Right lobe of liver (tissue), 6 donors: ENCODE measurements at regions not wholly inside any gene's neighbourhood (a gene's known extent, or its start where the extent isn't known, plus 50 kb on each side); places are given as distances from the start of the nearest gene placed in this dataset.

Experiments used
- ATAC-seq, 4 donors: fragments of 200-7000 bp; cut with Tn5 transposase; one replicate each; pipeline ENCODE4 v1.9.1; 2020; ENCODE audit warnings: mild to moderate bottlenecking in 4 of 4, moderate library complexity in 4 of 4
- DNase-seq, 3 donors: peaks; one replicate each; pipeline ENCODE4 v3.0.0-alpha.2; 2020
- H3K27ac ChIP-seq, 3 donors: fragments of 200-600 bp; one replicate each; pipeline ENCODE4 v1.8.0; 2022
- H3K27me3 ChIP-seq, 2 donors: fragments of 200-600 bp; one replicate each; pipeline ENCODE4 v1.8.0; 2022
- H3K36me3 ChIP-seq, 4 donors: fragments of 200-600 bp; sonication (generic) in 1 of 4; one replicate each; pipeline versions ENCODE4 v1.5.1 to v1.8.0; 2017 to 2022; ENCODE audit warnings: control low read depth in 1 of 4
- H3K4me1 ChIP-seq, 4 donors: fragments of 200-600 bp; sonication (generic) in 1 of 4; one replicate each; pipeline versions ENCODE4 v1.5.1 to v1.8.0; 2017 to 2022; ENCODE audit warnings: control low read depth in 1 of 4
- H3K4me3 ChIP-seq, 3 donors: fragments of 200-600 bp; one replicate each; pipeline ENCODE4 v1.8.0; 2022
- H3K9me3 ChIP-seq, 4 donors: fragments of 200-600 bp; sonication (generic) in 1 of 4; one replicate each; pipeline versions ENCODE4 v1.5.1 to v1.8.0; 2017 to 2022; ENCODE audit warnings: control low read depth in 1 of 4
- POLR2A ChIP-seq: fragments of 450-650 bp; IDR thresholded peaks from one replicate; pipeline ENCODE4 v1.6.1; 2017; ENCODE audit warnings: antibody characterized with exemption, mild to moderate bottlenecking
- WGBS: methylation state at CpG from one replicate; pipeline ENCODE4 v1.1.6; 2018; ENCODE audit warnings: low coverage, low lambda C conversion rate; ENCODE audit not compliant: insufficient coverage; ENCODE audit errors: missing lambda C conversion rate; 5-methylcytosine and 5-hydroxymethylcytosine counted together
- intact Hi-C, 2 donors: fragments of 100-400 bp; cut with DNase I; formaldehyde crosslinking; loops; one replicate each; pipeline versions ENCODE4 v1.11.2 to v1.14.1; 2022
- TF ChIP-seq, protein P1 (sequence below), 4 donors: fragments of 200-600 bp in 3 of 4; fragments of 450-650 bp in 1 of 4; IDR thresholded peaks; one replicate each; pipeline versions ENCODE4 v1.5.1 to v1.8.0; 2016 to 2022; ENCODE audit warnings: antibody characterized with exemption in 4 of 4, mild to moderate bottlenecking in 2 of 4
- donor health status: DM: no; HTN: yes; CAD: no.
- donor health status: DM: no; HTN: no; CAD: no.
- donor health status: DM: no; HTN: no; CAD: no.
- donor health status: DM: no; HTN: yes; CAD: no.
- donor health status: DM: no; HTN: yes; CAD: no.

DNA sequence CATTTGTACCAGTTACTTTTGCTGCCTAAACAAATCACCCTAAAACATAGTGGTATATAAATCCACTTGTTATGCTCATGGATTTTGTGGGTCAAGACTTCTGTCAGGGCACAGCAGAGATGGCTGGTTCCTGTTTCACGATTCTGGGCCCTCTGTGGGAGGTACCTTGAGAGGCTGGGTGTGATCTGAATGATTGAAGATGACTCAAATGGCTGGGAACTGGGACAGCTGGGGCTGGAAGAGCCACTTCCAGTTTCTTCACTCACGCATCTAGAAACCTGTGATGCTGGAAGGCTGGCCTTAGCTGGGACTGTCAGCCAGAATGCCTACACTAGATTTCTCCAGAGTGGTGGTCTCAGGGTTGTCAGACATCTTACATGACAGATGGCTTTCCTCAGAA lies 88.1 kb downstream of the KIF4B start:
- WGBS: 15% methylated on average over 1 of the region's 2 CpGs
- intact Hi-C loops: no loop called here
- Histone ChIP-seq H3K4me1 (no peaks in the 10 kb centered on the region), H3K9me3 (no peaks in the 10 kb centered on the region), H3K4me3 (no peak overlapping the region), H3K27ac (no peak overlapping the region), H3K36me3 (no peaks in the 10 kb centered on the region), H3K27me3 (no peaks in the 10 kb centered on the region)
- TF ChIP-seq POLR2A: no peak
- TF ChIP-seq, protein P1, sequence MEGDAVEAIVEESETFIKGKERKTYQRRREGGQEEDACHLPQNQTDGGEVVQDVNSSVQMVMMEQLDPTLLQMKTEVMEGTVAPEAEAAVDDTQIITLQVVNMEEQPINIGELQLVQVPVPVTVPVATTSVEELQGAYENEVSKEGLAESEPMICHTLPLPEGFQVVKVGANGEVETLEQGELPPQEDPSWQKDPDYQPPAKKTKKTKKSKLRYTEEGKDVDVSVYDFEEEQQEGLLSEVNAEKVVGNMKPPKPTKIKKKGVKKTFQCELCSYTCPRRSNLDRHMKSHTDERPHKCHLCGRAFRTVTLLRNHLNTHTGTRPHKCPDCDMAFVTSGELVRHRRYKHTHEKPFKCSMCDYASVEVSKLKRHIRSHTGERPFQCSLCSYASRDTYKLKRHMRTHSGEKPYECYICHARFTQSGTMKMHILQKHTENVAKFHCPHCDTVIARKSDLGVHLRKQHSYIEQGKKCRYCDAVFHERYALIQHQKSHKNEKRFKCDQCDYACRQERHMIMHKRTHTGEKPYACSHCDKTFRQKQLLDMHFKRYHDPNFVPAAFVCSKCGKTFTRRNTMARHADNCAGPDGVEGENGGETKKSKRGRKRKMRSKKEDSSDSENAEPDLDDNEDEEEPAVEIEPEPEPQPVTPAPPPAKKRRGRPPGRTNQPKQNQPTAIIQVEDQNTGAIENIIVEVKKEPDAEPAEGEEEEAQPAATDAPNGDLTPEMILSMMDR (IDR thresholded peaks at IDR 0.05): no peak
- DNase-seq (no peak), ATAC-seq (no peak)

DNA sequence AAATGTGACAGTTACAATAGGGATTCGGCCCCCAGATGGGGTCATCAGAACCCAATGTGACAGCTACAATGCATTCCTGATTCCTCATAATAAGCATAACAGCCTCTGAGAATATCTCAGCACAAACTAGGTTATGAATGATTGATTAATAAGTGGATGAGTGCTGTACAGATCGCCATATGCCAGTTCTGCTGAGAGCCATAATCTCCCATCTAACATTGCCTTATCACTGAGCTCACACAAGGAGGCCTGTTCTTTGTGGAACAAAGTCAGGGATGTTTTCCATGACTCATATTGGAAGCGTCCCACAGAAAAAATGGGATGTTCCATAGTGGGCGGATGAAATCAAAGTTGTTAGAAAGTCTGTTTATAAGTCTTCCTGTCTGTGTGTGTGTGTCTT lies 89.6 kb downstream of the KIF4B start:
- H3K4me3 ChIP-seq: no peak overlapping the region
- DNase-seq (no peak), ATAC-seq (no peak)
- TF ChIP-seq POLR2A: no peak
- TF ChIP-seq, protein P1 (IDR thresholded peaks at IDR 0.05): no peak
- WGBS: 73% methylated on average over 4 of the region's 4 CpGs
- no peaks in the 10 kb centered on the region for H3K27me3 ChIP-seq
- H3K9me3 ChIP-seq: no peaks in the 10 kb centered on the region
- H3K4me1 ChIP-seq: no peaks in the 10 kb centered on the region
- intact Hi-C loops: no loop called here
- H3K36me3 ChIP-seq: no peaks in the 10 kb centered on the region
- no peak overlapping the region for H3K27ac ChIP-seq

DNA sequence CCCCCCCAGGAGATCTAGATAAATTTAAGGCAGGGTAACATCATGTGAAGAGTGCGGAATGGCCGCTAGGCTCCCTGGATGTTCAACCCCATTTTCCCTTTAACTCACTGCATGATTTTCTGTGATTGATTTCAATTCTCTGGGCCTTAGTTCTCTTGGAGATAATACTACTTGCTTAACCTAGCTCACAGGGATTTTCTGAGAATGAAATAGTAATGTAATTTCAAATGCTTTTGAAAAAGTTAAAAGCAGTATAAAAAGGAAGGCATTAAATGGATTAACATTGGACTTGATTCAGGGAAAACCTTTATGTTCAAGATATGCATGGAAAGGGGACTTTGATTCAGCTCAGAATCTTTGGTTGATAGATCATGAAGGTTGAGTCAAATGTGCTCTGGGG lies 90.9 kb downstream of the KIF4B start:
- TF ChIP-seq POLR2A: no peak
- TF ChIP-seq, protein P1 (IDR thresholded peaks at IDR 0.05): no peak
- no peaks in the 10 kb centered on the region for H3K4me1 ChIP-seq

DNA sequence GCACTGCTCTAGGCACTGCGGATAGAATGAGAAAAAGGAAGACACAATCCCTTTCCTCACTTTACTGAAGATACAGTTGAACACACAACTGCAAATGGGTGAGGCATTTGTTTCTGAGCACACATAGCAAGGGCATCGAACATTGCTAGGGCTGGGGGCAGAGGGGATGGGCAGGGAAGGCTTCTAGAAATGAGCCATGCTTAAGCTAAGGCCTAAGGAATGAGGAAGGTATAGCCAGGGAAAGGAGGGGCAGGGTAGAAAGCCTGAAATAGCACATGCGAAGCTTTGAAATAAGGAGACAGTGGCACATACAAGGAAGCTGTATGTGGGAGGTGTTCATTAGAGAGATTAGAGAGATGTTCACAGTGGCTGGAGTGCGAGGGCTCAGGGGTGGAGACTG lies 92.7 kb downstream of the KIF4B start:
- WGBS: 76% methylated on average over 3 of the region's 4 CpGs
- TF ChIP-seq, protein P1 (IDR thresholded peaks at IDR 0.05): no peak
- no peak for TF ChIP-seq POLR2A
- H3K4me1 ChIP-seq: no peaks in the 10 kb centered on the region
- H3K4me3 ChIP-seq: no peak overlapping the region
- intact Hi-C loops: no loop called here
- no peaks in the 10 kb centered on the region for H3K9me3 ChIP-seq
- DNase-seq (no peak), ATAC-seq (no peak)
- H3K27ac ChIP-seq: no peak overlapping the region
- H3K27me3 ChIP-seq: no peaks in the 10 kb centered on the region
- H3K36me3 ChIP-seq: no peaks in the 10 kb centered on the region

More for the DNA sequence above, 90.9 kb downstream of the KIF4B start:
- DNase-seq (no peak), ATAC-seq (no peak)
- no peaks in the 10 kb centered on the region for H3K9me3 ChIP-seq
- H3K4me3 ChIP-seq: no peak overlapping the region
- WGBS: 54% methylated on average over 2 of the region's 2 CpGs
- H3K27ac ChIP-seq: no peak overlapping the region
- no peaks in the 10 kb centered on the region for H3K36me3 ChIP-seq
- intact Hi-C loops: no loop called here
- H3K27me3 ChIP-seq: no peaks in the 10 kb centered on the region

DNA sequence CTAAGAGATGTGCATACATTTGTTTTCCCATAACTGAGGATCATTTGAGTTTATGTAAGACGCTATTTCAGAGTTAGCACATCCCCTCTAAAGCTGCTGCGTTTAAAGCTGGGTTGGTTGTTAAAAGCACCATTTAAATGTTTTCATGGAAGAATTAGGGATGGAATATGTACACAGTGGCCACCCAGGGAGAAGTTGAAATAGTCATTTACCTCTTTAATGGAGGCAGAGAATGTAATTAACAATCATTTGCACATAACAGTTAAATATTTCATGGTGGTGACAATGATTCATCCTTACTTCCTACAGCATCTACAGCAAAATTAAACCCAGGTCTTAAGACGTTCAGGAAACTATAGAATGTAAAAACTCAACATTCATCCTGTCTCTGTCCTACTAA lies 100.3 kb downstream of the KIF4B start:
- DNase-seq (no peak), ATAC-seq (no peak)
- no peaks in the 10 kb centered on the region for H3K27me3 ChIP-seq
- intact Hi-C loops: no loop called here
- no peaks in the 10 kb centered on the region for H3K4me1 ChIP-seq
- no peaks in the 10 kb centered on the region for H3K9me3 ChIP-seq
- no peak overlapping the region for H3K27ac ChIP-seq
- H3K36me3 ChIP-seq: no peaks in the 10 kb centered on the region
- WGBS: 66% methylated on average over 3 of the region's 3 CpGs
- TF ChIP-seq, protein P1 (IDR thresholded peaks at IDR 0.05): no peak
- TF ChIP-seq POLR2A: no peak
- no peak overlapping the region for H3K4me3 ChIP-seq
